C4-2B (cell line): ENCODE measurements at regions not wholly inside any gene's neighbourhood (a gene's known extent, or its start where the extent isn't known, plus 50 kb on each side); places are given as distances from the start of the nearest gene placed in this dataset.

ENCODE experiments used
- CTCF ChIP-seq: fragments of 450-650 bp; conservative IDR thresholded peaks from 2 replicates; pipeline ENCODE4 v1.5.1; 2017; ENCODE audit warnings: mild to moderate bottlenecking
- ZFX ChIP-seq: fragments of 450-650 bp; IDR thresholded peaks from 2 replicates; pipeline ENCODE4 v1.6.1; 2017

- TF ChIP-seq CTCF: no peak
- no peak for TF ChIP-seq ZFX
These were observed 626.1 kb upstream of the NOVA1 start for GRCh38 chr14:27223906-27224305.
